ENCODE measurements at regions not wholly inside any gene's neighbourhood (a gene's known extent, or its start where the extent isn't known, plus 50 kb on each side); places are given as distances from the start of the nearest gene placed in this dataset.

GRCh38 chr6:147776631-147777213, 268.2 kb downstream of the SAMD5 start:
- Histone ChIP-seq H3K27ac (no peak overlapping the region), H3K9me3 (no peaks in the 10 kb centered on the region), H3K4me3 (no peak overlapping the region), H3K4me1 (no peaks in the 10 kb centered on the region), H3K36me3 (ENCODE audit: insufficient read depth in 1 of 2, low read depth in 1 of 2) (no peaks in the 10 kb centered on the region), H3K27me3 (ENCODE audit: insufficient read depth in 3 of 3, low read length in 2 of 3) (no peaks in the 10 kb centered on the region)
- 81 to 87% (median 81%) methylated on average over 4 of the region's 4 CpGs for WGBS, 3 donors
- DNase-seq (no peak), ATAC-seq (no peak)
- intact Hi-C loops (cut with DNase I): no loop called here
- TF ChIP-seq, protein P1, sequence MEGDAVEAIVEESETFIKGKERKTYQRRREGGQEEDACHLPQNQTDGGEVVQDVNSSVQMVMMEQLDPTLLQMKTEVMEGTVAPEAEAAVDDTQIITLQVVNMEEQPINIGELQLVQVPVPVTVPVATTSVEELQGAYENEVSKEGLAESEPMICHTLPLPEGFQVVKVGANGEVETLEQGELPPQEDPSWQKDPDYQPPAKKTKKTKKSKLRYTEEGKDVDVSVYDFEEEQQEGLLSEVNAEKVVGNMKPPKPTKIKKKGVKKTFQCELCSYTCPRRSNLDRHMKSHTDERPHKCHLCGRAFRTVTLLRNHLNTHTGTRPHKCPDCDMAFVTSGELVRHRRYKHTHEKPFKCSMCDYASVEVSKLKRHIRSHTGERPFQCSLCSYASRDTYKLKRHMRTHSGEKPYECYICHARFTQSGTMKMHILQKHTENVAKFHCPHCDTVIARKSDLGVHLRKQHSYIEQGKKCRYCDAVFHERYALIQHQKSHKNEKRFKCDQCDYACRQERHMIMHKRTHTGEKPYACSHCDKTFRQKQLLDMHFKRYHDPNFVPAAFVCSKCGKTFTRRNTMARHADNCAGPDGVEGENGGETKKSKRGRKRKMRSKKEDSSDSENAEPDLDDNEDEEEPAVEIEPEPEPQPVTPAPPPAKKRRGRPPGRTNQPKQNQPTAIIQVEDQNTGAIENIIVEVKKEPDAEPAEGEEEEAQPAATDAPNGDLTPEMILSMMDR (IDR thresholded peaks at IDR 0.05): no peak

DNA sequence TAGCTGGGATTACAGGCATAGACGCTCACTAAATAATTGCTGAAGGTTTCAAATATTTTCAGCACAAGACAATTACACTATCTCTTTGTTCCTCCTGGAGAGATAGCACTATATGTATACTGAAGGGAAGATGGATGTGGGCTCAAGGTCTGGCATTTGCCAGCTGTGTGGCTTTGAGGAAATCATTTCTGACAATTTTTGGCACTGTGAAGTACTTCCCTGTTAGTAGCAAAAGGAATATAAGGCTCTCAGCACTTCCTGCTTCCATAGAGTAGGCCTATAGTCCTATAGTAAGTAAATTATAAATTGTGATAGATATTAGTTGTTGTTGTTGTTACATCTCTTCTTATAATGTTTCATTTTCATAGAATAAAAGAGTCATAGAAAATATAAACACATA, 271.1 kb downstream of the SAMD5 start:
- no peaks in the 10 kb centered on the region for H3K27me3 ChIP-seq (ENCODE audit: insufficient read depth in 3 of 3, low read length in 2 of 3)
- 66 to 77% (median 70%) methylated on average over 1 of the region's 1 CpG for WGBS, 3 donors
- intact Hi-C loops (cut with DNase I): no loop called here
- no peak for ATAC-seq
- no peaks in the 10 kb centered on the region for H3K9me3 ChIP-seq
- H3K36me3 ChIP-seq (ENCODE audit: insufficient read depth in 1 of 2, low read depth in 1 of 2): no peaks in the 10 kb centered on the region
- DNase-seq: no peak
- TF ChIP-seq, protein P1 (IDR thresholded peaks at IDR 0.05): no peak
- no peak overlapping the region for H3K27ac ChIP-seq
- H3K4me1 ChIP-seq: no peaks in the 10 kb centered on the region
- H3K4me3 ChIP-seq: no peak overlapping the region

DNA sequence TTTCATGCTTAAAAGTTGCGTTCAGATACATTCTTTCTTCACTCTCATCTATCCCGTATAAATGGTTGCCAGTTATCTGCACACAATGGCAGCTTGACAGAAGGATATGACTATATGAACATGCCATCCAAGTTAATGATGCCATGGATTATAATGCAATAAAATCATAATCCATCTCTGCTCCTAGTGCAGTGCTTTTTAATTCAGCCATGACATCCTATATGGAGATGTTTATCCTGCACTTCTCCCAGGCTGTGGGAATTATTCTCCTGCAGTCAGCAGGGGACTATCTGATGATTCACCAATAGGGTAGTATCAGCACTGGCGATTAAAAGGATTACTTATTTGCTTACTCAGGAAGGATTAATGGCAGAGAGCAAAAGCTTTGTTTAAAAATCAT, 273.8 kb downstream of the SAMD5 start:
- Histone ChIP-seq H3K27me3 (ENCODE audit: insufficient read depth in 3 of 3, low read length in 2 of 3) (no peaks in the 10 kb centered on the region), H3K4me3 (no peak overlapping the region), H3K36me3 (ENCODE audit: insufficient read depth in 1 of 2, low read depth in 1 of 2) (no peaks in the 10 kb centered on the region), H3K27ac (no peak overlapping the region), H3K9me3 (no peaks in the 10 kb centered on the region), H3K4me1 (no peaks in the 10 kb centered on the region)
- DNase-seq (no peak), ATAC-seq (no peak)
- TF ChIP-seq, protein P1 (IDR thresholded peaks at IDR 0.05): no peak
- 21 to 34% (median 29%) methylated on average over 3 of the region's 3 CpGs for WGBS, 3 donors
- intact Hi-C loops (cut with DNase I): no loop called here

- Histone ChIP-seq H3K4me1 (no peaks in the 10 kb centered on the region), H3K27ac (no peak overlapping the region), H3K36me3 (ENCODE audit: insufficient read depth in 1 of 2, low read depth in 1 of 2) (no peaks in the 10 kb centered on the region), H3K27me3 (ENCODE audit: insufficient read depth in 3 of 3, low read length in 2 of 3) (no peaks in the 10 kb centered on the region), H3K4me3 (no peak overlapping the region), H3K9me3 (no peaks in the 10 kb centered on the region)
- DNase-seq (no peak), ATAC-seq (no peak)
- TF ChIP-seq, protein P1 (IDR thresholded peaks at IDR 0.05): no peak
- 83 to 90% (median 89%) methylated on average over 2 of the region's 2 CpGs for WGBS, 3 donors
- intact Hi-C loops (cut with DNase I): no loop called here
These were observed 275.9 kb downstream of the SAMD5 start for GRCh38 chr6:147784371-147784770.

DNA sequence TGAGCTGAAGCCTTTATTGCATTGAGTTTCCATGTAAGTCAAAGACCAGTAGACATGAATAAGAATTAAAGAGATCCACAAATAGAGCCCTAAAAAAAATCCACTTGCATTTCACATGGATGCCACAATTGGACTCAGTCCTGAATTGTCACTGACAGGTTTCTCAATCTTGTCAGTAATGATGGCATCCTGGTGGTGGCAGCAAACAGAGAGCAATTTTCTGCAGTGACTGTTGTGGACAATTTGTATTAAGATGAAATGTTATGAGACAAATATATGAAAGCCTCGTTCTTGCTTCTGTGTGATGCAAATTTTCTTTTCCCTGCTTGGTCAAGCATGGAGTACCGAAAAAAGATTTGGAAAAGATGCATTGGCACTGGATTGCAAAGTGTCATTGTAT, 278.9 kb downstream of the SAMD5 start:
- WGBS, 3 donors: 51 to 69% (median 62%) methylated on average over 2 of the region's 2 CpGs

More for the DNA sequence above, 278.9 kb downstream of the SAMD5 start:
- Histone ChIP-seq H3K27ac (no peak overlapping the region), H3K4me1 (no peaks in the 10 kb centered on the region), H3K27me3 (ENCODE audit: insufficient read depth in 3 of 3, low read length in 2 of 3) (no peaks in the 10 kb centered on the region), H3K9me3 (no peaks in the 10 kb centered on the region), H3K4me3 (no peak overlapping the region), H3K36me3 (ENCODE audit: insufficient read depth in 1 of 2, low read depth in 1 of 2) (no peaks in the 10 kb centered on the region)
- TF ChIP-seq, protein P1 (IDR thresholded peaks at IDR 0.05): no peak
- ATAC-seq (no peak), DNase-seq (no peak)
- intact Hi-C loops (cut with DNase I): no loop called here
